HG03025 (cell line): ENCODE measurements at regions not wholly inside any gene's neighbourhood (a gene's known extent, or its start where the extent isn't known, plus 50 kb on each side); places are given as distances from the start of the nearest gene placed in this dataset.
"Not testable (repeated sequence)": the region's sequence is repeated elsewhere in the genome, so short reads cannot be mapped to it uniquely, and the experiment has no call there.

Experiments used
- ATAC-seq: cut with Tn5 transposase; IDR thresholded peaks from one replicate; pipeline ENCODE4 v1.9.1; 2021; ENCODE audit warnings: mild to moderate bottlenecking, moderate library complexity; ENCODE audit not compliant: unreplicated experiment, low FRiP score

DNA sequence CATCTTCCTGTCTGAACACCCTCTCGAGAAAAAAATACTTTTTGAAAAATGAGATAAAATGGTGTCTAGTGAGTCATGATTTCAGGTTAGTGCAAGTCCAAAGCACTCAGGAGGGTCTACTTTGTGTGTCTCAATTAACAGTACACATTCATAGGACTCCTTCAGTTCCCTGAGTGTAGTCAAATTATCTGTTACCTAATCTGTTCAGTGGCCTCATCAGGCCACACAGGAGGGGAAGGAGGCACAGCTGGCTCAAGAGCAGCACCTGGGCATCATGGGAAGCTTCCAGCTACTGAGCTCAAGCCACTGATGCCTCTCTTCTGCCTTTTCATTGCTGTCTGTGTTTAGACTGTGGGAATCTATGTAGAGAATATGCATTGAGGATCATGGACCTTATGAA is 341.4 kb upstream of the SGO1 start:
- no peak for ATAC-seq

DNA sequence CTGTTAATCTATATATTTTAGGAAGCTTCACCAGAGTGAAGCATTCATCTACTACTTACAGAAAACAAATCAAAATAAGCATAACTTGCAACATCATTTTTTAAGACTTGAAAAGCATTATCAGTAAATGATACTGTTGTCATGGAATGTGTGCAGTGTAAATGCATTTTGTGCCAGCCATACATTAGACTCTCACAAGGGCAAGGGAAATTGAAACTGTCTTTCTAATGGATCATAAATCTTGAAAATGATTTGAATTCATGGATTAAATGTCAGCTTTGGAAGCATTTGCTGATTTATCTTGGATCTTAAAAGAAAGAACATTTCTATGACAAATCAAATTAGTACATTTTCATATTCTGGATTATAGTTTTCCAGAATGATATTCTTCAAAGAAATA is 338.3 kb upstream of the SGO1 start:
- ATAC-seq: no peak

DNA sequence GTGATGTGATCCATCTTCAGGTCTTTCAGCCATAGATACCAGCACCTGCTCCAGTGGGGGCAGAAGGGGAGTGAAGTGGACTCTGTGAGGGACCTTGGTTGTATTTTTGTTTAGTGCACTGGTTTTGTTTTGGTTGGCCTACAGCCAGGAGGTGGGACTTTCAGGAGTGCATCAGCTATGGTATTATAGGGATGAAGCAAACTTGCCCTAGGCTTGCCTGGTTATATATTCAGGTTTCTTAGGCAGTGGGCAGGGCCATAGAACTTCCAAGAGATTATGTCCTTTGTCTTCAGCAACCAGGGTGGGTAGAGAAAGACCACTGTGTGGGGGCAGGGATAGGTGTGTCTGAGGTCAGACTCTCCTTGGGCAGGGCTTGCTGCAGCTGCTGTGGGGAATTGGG is 337.3 kb upstream of the SGO1 start:
- no peak for ATAC-seq

DNA sequence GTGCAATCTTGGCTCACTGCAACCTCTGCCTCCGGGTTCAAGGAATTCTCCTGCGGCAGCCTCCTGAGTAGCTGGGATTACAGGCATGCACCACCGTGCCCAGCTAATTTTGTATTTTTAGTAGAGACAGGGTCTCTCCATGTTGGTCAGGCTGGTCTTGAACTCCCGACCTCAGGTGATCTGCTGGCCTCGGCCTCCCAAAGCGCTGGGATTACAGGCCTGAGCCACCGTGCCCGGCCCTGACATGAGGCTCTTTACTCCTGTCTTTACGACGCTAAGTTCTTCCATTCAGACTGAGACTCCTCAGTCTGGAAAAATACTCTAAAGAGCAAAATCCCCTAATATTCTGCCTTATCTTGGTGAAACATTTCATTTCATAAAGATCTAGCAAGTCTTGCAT is 331.3 kb upstream of the SGO1 start:
- ATAC-seq: not testable (repeated sequence)

DNA sequence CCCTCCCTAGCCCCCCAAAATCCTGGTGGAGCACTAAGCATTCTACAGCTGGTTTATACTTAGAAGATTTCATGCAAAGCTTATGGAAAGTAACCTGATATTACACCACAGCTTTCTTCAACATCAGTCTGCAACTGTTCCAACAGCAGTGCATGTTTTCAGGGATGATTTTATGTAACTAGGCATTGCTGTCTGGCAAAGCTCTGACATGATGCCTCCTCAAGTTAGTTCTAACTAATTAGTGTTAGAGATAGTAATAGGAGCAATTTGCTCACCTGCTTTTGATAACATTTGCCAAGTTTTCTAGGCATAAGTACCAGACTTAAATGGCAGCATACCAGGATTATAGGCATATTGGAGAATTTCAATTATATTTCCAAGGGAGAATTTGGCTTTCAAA is 330.3 kb upstream of the SGO1 start:
- no peak for ATAC-seq

DNA sequence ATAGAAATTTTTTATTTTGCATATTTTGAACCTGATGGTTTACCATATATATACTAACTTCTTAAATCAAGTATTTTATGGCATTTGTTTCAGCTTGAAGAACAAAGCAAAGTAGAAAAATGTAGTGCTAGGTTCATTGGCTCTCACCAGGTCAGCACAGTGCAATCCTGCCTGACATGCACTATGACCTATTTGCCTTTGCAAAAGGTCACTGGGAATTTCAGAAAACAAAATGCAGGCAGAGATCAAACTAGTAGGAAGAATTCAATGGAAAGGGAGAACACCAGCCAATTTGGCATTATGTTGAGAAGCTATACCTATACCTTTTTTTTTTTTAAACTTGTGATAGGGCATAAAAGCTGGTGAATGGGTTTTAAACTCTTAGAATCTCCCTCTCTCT is 329.8 kb upstream of the SGO1 start:
- ATAC-seq: no peak

DNA sequence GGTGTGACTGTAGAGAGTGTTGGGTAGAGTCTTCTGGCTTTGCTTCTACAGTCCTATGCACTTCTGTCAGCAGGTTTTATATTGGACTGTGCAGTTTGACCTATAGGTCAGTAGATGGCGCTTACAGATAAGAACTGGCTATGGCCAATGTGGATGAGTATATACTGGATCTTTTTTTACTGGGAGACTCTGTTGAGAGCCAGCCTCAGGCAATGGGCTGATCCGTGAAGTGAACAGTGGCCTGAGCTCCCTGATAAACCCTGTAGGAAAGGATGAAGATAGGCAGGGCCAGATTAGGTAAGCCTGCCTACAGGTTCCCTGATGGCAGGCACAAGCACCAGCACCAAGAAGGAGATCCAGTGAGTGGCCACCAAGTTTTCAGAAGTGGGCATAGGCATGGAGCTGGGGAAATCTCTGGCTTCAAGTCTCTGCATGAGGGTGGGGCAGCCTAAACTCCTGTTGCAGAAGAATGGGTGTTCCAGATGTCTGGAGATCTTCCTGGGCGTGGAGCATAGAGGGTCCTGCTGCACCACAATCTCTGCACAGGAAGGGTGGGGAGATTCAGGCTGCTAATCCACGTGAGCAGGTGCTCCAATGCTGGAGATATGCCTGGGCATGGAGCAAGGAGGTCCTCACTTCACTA is 326.0 kb upstream of the SGO1 start:
- ATAC-seq: peak; percentile 90

DNA sequence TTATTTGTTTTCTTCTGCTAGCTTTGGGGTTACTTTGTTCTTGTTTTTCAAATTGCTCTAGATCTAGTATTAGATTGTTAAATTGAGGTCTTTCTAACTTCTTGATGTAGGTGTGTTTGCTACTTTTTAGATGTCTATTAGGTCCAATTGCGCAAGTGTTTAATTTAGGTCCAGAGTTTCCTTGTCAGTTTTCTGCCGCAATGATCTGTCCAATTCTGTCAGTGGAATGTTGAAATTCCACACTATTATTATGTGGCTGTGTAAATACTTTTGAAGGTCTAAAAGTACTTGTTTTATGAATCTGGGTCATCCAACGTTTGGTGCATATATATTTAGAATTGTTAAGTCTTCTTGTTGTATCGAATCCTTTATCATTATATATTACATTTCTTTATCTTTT is 324.4 kb upstream of the SGO1 start:
- ATAC-seq: no peak

DNA sequence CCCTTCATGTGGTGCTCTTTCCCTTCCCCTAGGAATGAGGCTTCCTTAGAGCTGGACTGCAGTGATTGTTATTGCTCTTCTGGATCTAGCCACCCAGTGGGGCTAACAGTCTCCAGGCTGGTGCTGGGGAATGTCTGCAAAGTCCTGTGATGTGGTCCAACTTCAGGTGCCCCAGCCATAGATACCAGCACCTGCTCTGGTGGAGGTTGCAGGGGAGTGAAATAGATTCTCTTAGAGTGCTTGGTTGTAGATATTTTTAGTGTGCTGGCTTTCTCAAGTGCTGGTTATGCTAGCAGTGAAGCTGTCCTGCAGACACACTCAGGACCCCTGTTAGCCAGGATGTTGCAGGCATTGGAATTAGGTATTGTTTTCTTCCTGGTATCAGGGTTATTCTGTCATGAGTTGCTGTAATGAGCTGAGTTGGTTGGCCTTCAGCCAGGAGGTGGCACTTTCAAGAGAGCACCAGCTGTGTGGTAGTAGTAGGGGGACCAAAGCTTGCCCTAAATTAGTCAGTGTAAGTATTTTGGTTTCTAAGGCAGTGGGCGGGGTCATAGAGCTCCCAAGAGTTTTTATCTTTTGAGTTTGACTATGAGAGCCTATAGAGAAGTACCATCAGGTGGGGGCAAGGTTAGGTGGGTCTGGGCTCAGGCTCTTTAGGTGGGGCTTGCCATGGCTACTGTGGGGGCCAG is 317.5 kb upstream of the SGO1 start:
- no peak for ATAC-seq

DNA sequence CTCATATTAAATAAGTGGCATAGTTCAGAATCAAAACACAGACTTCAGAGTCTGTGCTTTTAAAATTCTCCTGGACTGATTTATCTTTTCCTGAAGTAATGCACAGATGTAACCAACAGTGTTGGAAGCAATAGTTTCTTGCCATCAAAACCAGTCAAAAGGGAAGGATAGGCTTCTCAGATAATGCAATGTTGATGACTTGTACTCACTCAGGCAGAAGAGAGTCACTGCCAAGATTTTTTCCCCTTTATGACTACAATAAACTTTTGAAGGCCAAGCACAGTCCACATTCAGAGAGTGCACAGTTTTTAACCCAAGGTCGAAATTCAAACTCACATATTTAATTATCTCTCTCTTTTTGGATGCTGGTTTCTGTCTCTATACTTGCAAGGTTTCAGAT is 305.0 kb upstream of the SGO1 start:
- ATAC-seq: no peak

DNA sequence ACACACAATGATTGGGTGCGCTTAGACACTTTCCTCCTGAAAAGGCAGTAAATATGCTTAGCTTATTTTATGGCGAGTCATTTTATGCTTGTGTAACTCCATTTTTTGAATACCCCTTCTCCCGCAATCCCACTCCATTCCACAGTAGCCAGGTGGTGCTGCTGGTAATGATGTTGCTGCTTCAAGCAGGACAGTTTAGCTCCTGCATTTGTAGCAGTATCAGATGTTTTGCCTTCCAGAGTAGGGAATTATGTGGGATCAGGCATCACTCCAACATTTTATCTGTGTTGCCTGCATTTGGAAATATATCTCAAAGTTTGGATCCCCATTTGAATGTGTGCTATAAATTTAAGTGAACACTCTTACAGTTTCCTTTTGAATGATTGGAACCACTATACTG is 302.1 kb upstream of the SGO1 start:
- no peak for ATAC-seq

DNA sequence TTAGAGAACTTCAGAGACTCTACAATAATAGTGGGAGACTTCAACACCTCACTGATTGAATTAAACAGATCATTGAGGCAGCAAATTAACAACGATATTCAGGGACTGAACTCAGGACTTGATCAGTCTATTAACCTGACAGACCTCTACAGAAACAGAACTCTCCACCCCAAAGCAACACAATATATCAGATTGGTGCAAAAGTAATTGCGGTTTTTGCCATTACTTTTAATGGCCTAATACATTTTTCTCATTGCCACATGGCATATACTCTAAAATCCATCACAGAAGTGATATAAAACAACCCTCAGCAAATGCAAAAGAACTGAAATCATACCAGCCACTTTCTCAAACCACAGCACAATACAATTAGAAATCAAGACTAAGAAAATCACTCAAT is 298.1 kb upstream of the SGO1 start:
- ATAC-seq: no peak

DNA sequence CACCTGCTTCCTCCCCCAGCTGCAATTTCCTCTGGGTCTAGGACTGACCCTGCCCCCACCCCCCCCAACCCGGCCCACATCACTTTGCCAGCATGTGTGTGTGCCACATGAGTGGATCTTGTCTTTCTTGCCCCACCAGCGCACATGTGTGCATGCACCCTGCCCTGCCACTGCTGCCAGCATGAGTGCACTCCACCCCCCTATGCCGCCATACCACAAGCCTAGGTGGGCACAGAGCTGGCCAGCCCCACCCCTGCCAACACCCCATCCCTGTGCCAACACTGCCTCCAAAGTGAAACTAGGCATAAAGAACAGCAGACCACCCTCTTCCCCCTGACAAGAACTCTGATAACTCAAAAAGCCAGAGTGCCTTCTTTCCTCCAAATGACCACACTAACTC is 296.3 kb upstream of the SGO1 start:
- ATAC-seq: no peak

DNA sequence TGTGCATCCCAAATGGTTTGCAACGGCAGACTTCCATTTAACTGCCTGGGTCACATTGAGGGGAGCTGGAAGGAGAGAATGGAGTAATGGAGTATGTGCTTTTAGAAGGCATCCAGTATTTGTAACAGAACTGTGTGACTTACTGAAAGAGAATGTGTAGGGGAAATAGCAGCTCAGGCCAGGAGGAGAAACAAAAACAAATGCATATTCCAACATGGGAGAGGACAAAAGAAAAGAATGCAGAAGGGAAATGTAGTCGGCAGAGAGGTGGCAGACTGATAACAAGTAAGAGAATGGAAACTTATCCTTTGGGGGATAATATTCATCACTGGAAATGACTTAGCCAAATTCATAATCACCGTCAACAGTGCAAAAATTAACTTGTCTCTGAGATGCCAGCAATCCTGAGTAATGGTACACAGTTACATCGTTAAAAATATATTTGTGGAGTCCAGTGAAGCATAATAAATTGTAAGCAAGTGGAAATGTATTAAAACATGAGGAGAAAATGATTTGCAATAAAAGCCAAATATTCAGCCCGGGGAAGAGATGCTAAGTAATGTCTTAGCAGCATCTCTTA is 294.9 kb upstream of the SGO1 start:
- ATAC-seq: no peak

DNA sequence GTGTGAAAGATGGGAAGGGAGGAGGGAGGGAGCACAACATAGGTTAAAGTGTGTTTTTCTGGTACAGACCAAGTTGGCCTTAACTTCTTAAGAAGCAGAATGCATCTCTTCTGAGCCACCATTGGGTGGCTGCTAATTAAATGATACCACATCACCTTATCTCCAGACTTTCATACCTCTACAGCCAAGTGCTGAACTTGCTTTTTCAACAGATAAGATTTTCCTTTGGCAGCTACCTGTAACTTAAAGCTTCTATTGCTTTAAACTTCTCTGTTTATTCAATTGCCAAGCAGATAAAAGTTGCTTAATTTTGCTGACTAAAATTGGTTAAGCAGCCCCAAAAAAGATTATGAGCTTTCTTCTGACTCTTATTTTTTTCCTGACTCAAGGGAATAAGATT is 292.4 kb upstream of the SGO1 start:
- no peak for ATAC-seq

DNA sequence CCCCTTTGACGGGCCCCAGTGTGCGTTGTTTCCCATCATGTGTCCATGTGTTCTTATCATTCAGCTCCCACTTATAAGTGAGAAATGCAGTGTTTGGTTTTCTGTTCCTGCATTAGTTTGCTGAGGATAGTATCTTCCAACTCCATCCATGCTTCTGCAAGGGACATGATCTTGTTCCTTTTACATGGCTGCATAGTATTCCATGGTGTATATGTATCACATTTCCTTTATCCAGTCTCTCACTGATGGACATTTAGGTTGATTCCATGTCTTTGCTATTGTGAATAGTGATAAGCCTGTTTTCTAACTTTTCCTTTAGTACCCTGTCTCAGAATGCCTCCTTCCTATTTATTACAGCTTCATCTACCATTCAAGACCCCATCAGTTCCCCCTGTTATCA is 278.2 kb upstream of the SGO1 start:
- ATAC-seq: not testable (repeated sequence)

DNA sequence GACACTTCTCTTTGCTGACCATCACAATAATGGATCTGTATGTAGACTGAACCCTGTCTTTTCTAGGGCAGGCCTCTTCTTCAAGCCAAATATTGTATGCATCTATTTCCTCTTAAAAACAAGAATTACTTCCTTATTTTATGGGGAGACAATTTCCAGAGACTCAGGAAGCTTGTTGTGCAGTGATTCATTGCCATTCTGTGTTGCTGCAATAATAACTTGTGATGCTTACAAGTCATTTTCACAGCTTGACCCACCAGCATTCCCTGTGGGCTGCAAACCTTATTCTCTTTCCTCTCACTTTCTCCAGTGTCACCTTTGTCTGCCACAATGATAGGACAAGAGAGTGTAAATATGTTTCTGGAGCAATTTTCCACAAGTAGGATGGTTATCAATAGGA is 276.7 kb upstream of the SGO1 start:
- ATAC-seq: no peak

DNA sequence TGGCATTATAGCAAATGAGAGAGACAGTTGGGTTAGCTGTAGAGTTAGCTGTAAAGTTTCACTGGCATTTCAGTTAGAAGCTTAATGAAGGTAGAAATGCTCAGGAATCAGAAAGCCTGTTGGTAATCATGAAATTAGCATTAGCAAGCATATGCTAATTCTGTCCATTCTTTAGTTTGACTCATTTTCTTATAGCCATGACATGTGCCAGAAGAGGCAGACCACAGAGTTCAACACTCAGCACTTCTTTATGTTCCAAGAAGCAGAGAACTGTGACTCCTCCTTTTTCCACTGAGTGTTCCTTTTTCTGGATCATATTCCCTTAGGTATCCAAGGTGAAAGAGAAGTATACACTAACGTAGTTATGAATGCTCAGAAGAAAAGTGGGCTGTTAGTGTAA is 276.2 kb upstream of the SGO1 start:
- no peak for ATAC-seq

DNA sequence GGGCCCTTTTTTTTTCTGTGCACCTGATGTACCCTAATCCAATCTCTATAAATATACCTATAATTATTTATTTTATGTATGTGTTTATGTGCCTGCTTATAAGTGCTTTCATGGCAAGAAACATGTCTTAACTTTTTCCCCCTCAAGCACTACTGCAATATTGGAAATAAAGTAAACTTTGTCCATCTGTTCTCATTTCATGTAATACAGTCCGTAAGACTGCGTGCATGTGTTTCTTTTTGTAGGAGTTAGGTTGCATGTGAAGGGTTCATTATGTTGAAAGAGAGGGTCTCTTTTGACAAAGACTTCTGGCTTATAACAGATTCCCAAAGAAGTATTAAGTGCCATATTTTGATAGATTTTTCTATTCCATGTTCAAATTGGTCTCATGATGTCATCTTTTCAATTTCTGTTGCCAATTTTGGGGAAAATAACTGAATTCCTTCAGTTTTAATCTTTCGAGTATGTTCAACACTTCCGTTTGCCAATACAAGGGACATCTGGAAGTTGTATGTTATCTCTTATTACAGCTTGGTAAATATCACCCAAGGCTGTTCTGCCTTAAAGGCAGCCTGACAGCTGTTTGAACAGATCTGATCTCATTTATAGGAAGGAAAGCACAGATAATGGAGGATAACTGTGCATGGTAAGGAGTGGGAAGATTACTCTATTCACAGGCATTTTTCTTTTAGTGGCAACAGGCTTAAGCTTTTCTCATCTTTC is 273.1 kb upstream of the SGO1 start:
- ATAC-seq: no peak

DNA sequence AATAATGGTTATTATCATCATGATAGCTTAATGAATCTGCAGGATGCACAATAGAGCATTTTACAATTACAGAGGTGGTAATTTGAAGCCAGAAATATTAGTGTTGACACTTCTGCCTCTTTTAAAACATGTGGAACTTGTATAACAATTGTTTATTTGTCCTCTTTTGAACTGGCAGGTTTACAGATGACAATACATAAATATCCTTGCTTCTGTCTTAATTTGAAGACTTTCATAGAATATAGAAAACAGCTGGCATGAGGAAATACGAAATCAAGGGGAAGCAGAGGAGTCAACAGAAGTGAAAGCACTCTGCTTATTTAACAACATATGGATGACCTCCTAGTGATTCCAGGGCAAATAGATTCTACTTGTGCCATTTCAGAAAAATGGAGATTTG is 270.5 kb upstream of the SGO1 start:
- no peak for ATAC-seq

DNA sequence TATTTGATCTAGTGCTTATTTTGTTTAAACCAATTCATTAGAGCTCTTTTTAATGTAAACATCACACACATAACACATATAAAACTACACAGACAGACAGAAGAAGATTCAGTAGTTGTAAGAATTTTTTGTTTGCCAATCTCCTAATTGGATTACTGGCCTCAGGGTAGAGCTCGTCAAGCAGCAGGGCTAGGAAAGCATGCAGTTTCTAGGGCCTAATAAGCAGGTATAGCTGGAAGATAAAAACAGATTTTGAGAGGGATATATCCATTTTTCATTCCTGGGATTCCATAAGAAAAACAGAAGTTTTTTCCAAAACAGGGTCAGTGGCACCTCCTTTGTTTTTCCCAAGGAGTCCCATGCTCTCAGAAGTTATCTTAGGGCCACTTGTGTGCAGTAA is 265.2 kb upstream of the SGO1 start:
- no peak for ATAC-seq

DNA sequence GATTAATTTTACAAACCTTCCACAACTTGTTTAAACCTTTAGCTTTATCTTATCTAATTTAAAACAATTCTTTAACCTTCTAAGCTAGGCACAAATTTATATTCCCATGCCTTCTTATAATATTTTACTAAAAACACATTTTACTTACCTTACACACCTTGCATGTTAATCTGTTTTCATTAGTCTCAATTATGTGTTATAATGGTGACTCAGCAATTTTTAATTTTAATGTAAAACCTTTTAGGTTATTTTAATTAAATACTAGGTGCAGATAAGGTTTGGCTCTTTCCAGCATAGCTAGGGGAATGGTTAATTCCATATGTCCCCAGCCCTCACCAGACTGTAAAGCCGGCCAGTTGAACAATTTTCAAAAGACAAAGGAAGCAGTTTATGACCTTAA is 264.6 kb upstream of the SGO1 start:
- no peak for ATAC-seq
